ENCODE measurements at regions not wholly inside any gene's neighbourhood (a gene's known extent, or its start where the extent isn't known, plus 50 kb on each side); places are given as distances from the start of the nearest gene placed in this dataset.

DNA sequence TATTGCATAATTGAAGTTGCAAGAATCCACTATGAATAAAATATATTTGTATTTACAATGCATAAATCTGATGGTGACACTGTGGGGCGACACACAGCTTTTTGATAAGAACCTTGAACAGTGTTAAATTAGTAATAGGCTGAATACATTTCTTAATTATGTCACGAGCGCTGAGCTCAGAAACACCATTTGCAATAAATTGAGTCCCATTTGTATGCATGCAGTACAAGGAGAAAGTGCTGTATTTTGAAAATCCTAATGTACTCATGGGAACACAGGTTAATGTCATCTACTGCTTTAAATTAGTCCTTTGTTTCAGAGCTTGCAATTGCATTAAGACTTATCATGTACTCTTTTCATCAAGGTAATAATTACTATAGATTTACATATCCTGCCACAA lies 579.5 kb downstream of the RBFOX1 start (continued):
- TF ChIP-seq ZNF462 (CRISPR knock-in tag; IDR thresholded peaks at IDR 0.05), result no peak
- no peak for TF ChIP-seq CREB1 (CRISPR knock-in tag; IDR thresholded peaks at IDR 0.05; ENCODE audit: low read depth)
- no peak for TF ChIP-seq EZH2phosphoT487 (IDR thresholded peaks at IDR 0.05; ENCODE audit: unreplicated experiment)
- TF ChIP-seq NANOG (IDR thresholded peaks at IDR 0.05; ENCODE audit: borderline replicate concordance), result no peak
- no peak for TF ChIP-seq POLR2AphosphoS5 (IDR thresholded peaks at IDR 0.05; ENCODE audit: low read depth)
- TF ChIP-seq ZNF114 (CRISPR knock-in tag; IDR thresholded peaks at IDR 0.05), result no peak
- no peak for TF ChIP-seq ZNF331 (CRISPR knock-in tag; IDR thresholded peaks at IDR 0.05; ENCODE audit: low read depth)
- TF ChIP-seq ETS1 (IDR thresholded peaks at IDR 0.05), result no peak

DNA sequence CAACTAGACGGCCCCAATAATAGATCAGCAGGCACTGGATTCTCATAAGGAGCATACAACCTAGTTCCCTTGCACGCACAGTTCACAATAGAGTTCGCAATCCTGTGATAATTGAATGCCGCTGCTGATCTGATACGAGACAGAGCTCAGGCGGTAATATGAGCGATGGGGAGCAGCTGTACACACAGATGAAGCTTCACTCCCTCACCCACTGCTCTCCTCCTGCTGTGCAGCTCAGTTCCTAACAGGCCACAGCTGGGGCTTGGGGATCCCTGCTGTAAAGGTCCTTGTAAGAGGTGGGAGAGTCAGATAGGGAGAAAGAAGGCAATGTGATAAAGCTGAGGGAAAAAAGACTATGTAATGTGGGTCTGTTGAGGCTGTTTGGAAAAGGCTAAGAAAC lies 577.5 kb downstream of the RBFOX1 start:
- Histone ChIP-seq H3K27ac (ENCODE audit: low read depth) (no peak overlapping the region), H3K9me2 (ENCODE audit: insufficient read depth) (no peaks in the 10 kb centered on the region), H2AFZ (no peak overlapping the region), H3K4me3 (no peak overlapping the region), H3K79me2 (replicated peaks; ENCODE audit: insufficient read depth) (no peaks in the 10 kb centered on the region), H3K4me1 (ENCODE audit: insufficient read depth) (no peaks in the 10 kb centered on the region), H4K20me1 (replicated peaks; ENCODE audit: insufficient read depth) (no peaks in the 10 kb centered on the region), H3F3A (replicated peaks; ENCODE audit: low read depth) (no peaks in the 10 kb centered on the region), H3K27me3 (ENCODE audit: insufficient read depth) (no peaks in the 10 kb centered on the region), H3K4me2 (no peak overlapping the region), H3K36me3 (ENCODE audit: insufficient read depth) (no peaks in the 10 kb centered on the region)
- no peak overlapping the region for H3K4me3 Mint-ChIP-seq
- no peak for DNase-seq (ENCODE audit: low spot score)
- H3K27ac Mint-ChIP-seq, result no peak overlapping the region
- H3K36me3 Mint-ChIP-seq (ENCODE audit: low read depth), result no peaks in the 10 kb centered on the region
- no peaks in the 10 kb centered on the region; the same call in 2 of the 3 replicates for H3K4me1 Mint-ChIP-seq
- ATAC-seq, result no peak
- peaks cover 1% of the 10 kb centered on the region for H3K27me3 Mint-ChIP-seq (ENCODE audit: insufficient read depth, low read depth, poor library complexity)
- no peaks in the 10 kb centered on the region; the same call in 2 of the 3 replicates for H3K9me3 Mint-ChIP-seq
- TF ChIP-seq POLR2AphosphoS5 (IDR thresholded peaks at IDR 0.05; ENCODE audit: low read depth) (no peak), STAT1 (IDR thresholded peaks at IDR 0.05; ENCODE audit: unreplicated experiment) (no peak), ZNF331 (CRISPR knock-in tag; IDR thresholded peaks at IDR 0.05; ENCODE audit: low read depth) (no peak), REST (IDR thresholded peaks at IDR 0.05; ENCODE audit: unreplicated experiment) (no peak), EZH2 (IDR thresholded peaks at IDR 0.05; ENCODE audit: low read depth, unreplicated experiment) (no peak), ZNF114 (CRISPR knock-in tag; IDR thresholded peaks at IDR 0.05) (no peak), EZH2phosphoT487 (IDR thresholded peaks at IDR 0.05; ENCODE audit: unreplicated experiment) (no peak), NANOG (IDR thresholded peaks at IDR 0.05; ENCODE audit: borderline replicate concordance) (no peak)
- TF ChIP-seq, protein P1, sequence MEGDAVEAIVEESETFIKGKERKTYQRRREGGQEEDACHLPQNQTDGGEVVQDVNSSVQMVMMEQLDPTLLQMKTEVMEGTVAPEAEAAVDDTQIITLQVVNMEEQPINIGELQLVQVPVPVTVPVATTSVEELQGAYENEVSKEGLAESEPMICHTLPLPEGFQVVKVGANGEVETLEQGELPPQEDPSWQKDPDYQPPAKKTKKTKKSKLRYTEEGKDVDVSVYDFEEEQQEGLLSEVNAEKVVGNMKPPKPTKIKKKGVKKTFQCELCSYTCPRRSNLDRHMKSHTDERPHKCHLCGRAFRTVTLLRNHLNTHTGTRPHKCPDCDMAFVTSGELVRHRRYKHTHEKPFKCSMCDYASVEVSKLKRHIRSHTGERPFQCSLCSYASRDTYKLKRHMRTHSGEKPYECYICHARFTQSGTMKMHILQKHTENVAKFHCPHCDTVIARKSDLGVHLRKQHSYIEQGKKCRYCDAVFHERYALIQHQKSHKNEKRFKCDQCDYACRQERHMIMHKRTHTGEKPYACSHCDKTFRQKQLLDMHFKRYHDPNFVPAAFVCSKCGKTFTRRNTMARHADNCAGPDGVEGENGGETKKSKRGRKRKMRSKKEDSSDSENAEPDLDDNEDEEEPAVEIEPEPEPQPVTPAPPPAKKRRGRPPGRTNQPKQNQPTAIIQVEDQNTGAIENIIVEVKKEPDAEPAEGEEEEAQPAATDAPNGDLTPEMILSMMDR (conservative IDR thresholded peaks at IDR 0.05; ENCODE audit: low read depth in 2 of 2), result no peak

Data from GM23338 (cell line).